A549 (cell line): ENCODE measurements at regions not wholly inside any gene's neighbourhood (a gene's known extent, or its start where the extent isn't known, plus 50 kb on each side); places are given as distances from the start of the nearest gene placed in this dataset.

Experiments used
- CTCF ChIP-seq: fragments of >200 bp; sonication (Bioruptor Twin); formaldehyde crosslinking; IDR thresholded peaks from 3 replicates; pipeline ENCODE4 v1.5.1; 2016
- EP300 ChIP-seq, 2 experiments: fragments of >200 bp; sonication (Bioruptor Twin); formaldehyde crosslinking; IDR thresholded peaks; 2 replicates in 1 of 2; 3 replicates in 1 of 2; pipeline ENCODE4 v1.6.1; 2016 to 2017
- HOXB5 ChIP-seq: fragments of 250-450 bp; sonication (Bioruptor Pico); IDR thresholded peaks from 2 replicates; pipeline ENCODE4 v1.5.0; 2020; ENCODE audit warnings: mild to moderate bottlenecking, moderate library complexity
- KDM1A ChIP-seq: fragments of 200-600 bp; sonication (generic); IDR thresholded peaks from 2 replicates; pipeline ENCODE4 v1.6.1; 2016; ENCODE audit warnings: low read depth, mild to moderate bottlenecking
- MAZ ChIP-seq: fragments of 150-350 bp; IDR thresholded peaks from 2 replicates; pipeline ENCODE4 v1.6.1; 2014; ENCODE audit warnings: antibody characterized with exemption, low read depth, low read length, borderline replicate concordance
- PBX3 ChIP-seq: IDR thresholded peaks from 2 replicates; pipeline ENCODE4 v1.6.1; 2012
- POLR2A ChIP-seq: IDR thresholded peaks from 2 replicates; pipeline ENCODE4 v1.6.1; 2012; ENCODE audit warnings: mild to moderate bottlenecking, low read length
- RCOR1 ChIP-seq: fragments of 150-350 bp; IDR thresholded peaks from 2 replicates; pipeline ENCODE4 v1.6.1; 2014; ENCODE audit warnings: antibody characterized with exemption, low read length, low read depth
- REST ChIP-seq: fragments of 200-600 bp; sonication (generic); IDR thresholded peaks from 2 replicates; pipeline ENCODE4 v1.6.1; 2016; ENCODE audit warnings: antibody characterized with exemption, mild to moderate bottlenecking, moderate library complexity
- RFX5 ChIP-seq: fragments of 450-650 bp; IDR thresholded peaks from 2 replicates; pipeline ENCODE4 v1.7.1; 2014; ENCODE audit warnings: antibody characterized with exemption, mild to moderate bottlenecking, moderate library complexity
- TP53 ChIP-seq: fragments of 250-450 bp; sonication (Bioruptor Pico); IDR thresholded peaks from 2 replicates; pipeline ENCODE4 v1.5.0; 2021; ENCODE audit warnings: mild to moderate bottlenecking, moderate library complexity
- ZFP36 ChIP-seq: fragments of 450-650 bp; IDR thresholded peaks from 2 replicates; pipeline ENCODE4 v1.6.1; 2014; ENCODE audit warnings: borderline replicate concordance; ENCODE audit not compliant: partially characterized antibody

GRCh38 chr4:61079976-61080375 lies 120.2 kb upstream of the ADGRL3 start:
- TF ChIP-seq POLR2A (no peak), RFX5 (no peak), CTCF (no peak), ZFP36 (no peak), TP53 (CRISPR knock-in tag) (no peak), HOXB5 (CRISPR knock-in tag) (no peak), KDM1A (no peak), PBX3 (no peak), REST (no peak), MAZ (no peak), RCOR1 (no peak), EP300 (IDR thresholded peaks at IDR 0.05) (no peak)
